ENCODE measurements at regions not wholly inside any gene's neighbourhood (a gene's known extent, or its start where the extent isn't known, plus 50 kb on each side); places are given as distances from the start of the nearest gene placed in this dataset.

DNA sequence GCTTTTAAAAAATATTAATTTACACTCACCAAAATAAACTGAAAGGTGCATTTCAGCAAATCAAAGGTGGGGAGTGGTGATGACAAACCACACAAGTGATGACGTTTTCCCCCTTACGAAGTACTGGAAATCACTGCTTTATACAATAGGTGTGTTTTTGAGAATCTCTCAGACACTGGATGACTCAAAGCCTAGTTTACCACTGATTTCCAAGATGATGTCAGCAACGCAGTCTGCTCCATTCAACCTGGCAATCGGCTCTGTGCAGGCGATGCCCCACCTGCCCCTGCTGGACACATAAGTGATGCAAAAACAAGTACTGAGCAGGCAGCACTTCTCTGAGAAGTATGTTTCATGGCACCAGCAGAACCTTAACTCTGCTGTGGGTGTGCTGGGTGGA is 114.4 kb downstream of the SOD2 start:
- Histone ChIP-seq H3K4me1 (no peaks in the 10 kb centered on the region), H3K4me3 (no peak overlapping the region), H3K27ac (no peak overlapping the region), H3K27me3 (no peaks in the 10 kb centered on the region), H3K9me3 (no peaks in the 10 kb centered on the region), H3K36me3 (no peaks in the 10 kb centered on the region)
- intact Hi-C loops (cut with DNase I; ENCODE audit: low total_unique reads), result no loop called here
- TF ChIP-seq, protein P1, sequence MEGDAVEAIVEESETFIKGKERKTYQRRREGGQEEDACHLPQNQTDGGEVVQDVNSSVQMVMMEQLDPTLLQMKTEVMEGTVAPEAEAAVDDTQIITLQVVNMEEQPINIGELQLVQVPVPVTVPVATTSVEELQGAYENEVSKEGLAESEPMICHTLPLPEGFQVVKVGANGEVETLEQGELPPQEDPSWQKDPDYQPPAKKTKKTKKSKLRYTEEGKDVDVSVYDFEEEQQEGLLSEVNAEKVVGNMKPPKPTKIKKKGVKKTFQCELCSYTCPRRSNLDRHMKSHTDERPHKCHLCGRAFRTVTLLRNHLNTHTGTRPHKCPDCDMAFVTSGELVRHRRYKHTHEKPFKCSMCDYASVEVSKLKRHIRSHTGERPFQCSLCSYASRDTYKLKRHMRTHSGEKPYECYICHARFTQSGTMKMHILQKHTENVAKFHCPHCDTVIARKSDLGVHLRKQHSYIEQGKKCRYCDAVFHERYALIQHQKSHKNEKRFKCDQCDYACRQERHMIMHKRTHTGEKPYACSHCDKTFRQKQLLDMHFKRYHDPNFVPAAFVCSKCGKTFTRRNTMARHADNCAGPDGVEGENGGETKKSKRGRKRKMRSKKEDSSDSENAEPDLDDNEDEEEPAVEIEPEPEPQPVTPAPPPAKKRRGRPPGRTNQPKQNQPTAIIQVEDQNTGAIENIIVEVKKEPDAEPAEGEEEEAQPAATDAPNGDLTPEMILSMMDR (IDR thresholded peaks at IDR 0.05), result no peak
- DNase-seq, result no peak

DNA sequence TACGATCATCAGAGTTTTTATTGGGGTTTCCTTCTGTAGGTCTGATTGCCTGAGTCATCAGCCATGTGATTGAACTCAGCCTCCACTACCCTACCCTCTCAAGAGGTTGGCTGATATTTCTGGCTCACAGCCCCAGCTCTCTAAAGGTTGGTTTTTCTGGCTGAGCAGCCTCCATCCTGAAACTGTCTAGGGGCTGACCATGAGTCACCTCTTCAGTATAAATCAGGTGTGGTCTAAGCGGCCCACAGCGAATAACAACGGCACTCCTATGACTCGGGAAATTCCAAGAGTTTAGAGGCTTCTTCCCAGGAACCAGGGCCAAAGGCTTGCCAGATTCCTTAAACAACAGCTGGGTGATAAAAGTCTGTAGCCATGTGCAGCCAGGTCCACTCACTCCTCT is 115.5 kb downstream of the SOD2 start:
- peaks cover 0 to 1% (median 0%) of the 10 kb centered on the region in 4 donors for H3K4me1 ChIP-seq
- no peaks in the 10 kb centered on the region for H3K27me3 ChIP-seq
- intact Hi-C loops (cut with DNase I; ENCODE audit: low total_unique reads), result no loop called here
- no peaks in the 10 kb centered on the region for H3K9me3 ChIP-seq
- H3K36me3 ChIP-seq, result no peaks in the 10 kb centered on the region
- no peak overlapping the region for H3K4me3 ChIP-seq
- TF ChIP-seq, protein P1 (IDR thresholded peaks at IDR 0.05), result no peak
- H3K27ac ChIP-seq, result no peak overlapping the region
- no peak for DNase-seq

GRCh38 chr6:159572439-159573110 is 120.5 kb downstream of the SOD2 start:
- no peak for DNase-seq
- intact Hi-C loops (cut with DNase I; ENCODE audit: low total_unique reads), result no loop called here
- Histone ChIP-seq H3K36me3 (no peaks in the 10 kb centered on the region), H3K9me3 (peaks cover 0 to 11% (median 0%) of the 10 kb centered on the region in 3 donors), H3K27me3 (no peaks in the 10 kb centered on the region), H3K4me1 (peaks cover 0 to 4% (median 0%) of the 10 kb centered on the region in 4 donors), H3K27ac (peak overlapping the region in 1 of 2 donors; percentile 11), H3K4me3 (no peak overlapping the region)
- TF ChIP-seq, protein P1 (IDR thresholded peaks at IDR 0.05), result no peak

- TF ChIP-seq, protein P1 (IDR thresholded peaks at IDR 0.05), result no peak
- H3K9me3 ChIP-seq, result peaks cover 0 to 11% (median 0%) of the 10 kb centered on the region in 3 donors
- no peaks in the 10 kb centered on the region for H3K4me1 ChIP-seq
- no peak overlapping the region for H3K4me3 ChIP-seq
- no peaks in the 10 kb centered on the region for H3K27me3 ChIP-seq
- H3K36me3 ChIP-seq, result no peaks in the 10 kb centered on the region
- no peak overlapping the region for H3K27ac ChIP-seq
- intact Hi-C loops (cut with DNase I; ENCODE audit: low total_unique reads), result no loop called here
- DNase-seq, result no peak
Observed at GRCh38 chr6:159565181-159565710, 127.8 kb downstream of the SOD2 start.

- intact Hi-C loops (cut with DNase I; ENCODE audit: low total_unique reads), result no loop called here
- no peak overlapping the region for H3K27ac ChIP-seq
- H3K9me3 ChIP-seq, result peaks cover 0 to 6% (median 0%) of the 10 kb centered on the region in 3 donors
- no peaks in the 10 kb centered on the region for H3K4me1 ChIP-seq
- H3K36me3 ChIP-seq, result no peaks in the 10 kb centered on the region
- no peaks in the 10 kb centered on the region for H3K27me3 ChIP-seq
- DNase-seq, result no peak
- H3K4me3 ChIP-seq, result no peak overlapping the region
- TF ChIP-seq, protein P1 (IDR thresholded peaks at IDR 0.05), result no peak
Observed at GRCh38 chr6:159564456-159564855, 128.6 kb downstream of the SOD2 start.
